NCI-H2171 treated with DMSO at 0.1 percent for 48 hours (cell line): ENCODE measurements at regions not wholly inside any gene's neighbourhood (a gene's known extent, or its start where the extent isn't known, plus 50 kb on each side); places are given as distances from the start of the nearest gene placed in this dataset.

Source experiments
- DNase-seq: peaks from one replicate; lab custom pipeline; 2025; lab: John Stamatoyannopoulos, UW

DNA sequence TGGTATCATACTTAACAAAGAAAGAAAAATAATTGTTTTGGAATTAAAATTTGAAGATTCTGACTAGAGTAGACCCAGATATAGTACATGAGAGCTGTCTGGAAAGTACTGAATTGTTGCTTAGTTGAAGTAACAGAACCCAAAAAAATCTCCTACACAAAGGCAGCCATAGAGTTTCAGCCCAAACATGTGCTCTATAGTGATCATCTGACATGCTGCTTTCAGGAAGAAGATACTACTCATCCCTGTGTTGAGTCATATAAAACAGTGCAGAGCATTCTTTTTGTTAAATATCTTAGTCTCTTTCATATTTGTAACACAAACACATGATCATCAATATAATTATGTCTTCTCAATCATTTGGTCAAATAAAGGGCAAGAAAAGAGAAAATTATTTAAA, 84.8 kb upstream of the PTPRM start:
- DNase-seq: no peak

DNA sequence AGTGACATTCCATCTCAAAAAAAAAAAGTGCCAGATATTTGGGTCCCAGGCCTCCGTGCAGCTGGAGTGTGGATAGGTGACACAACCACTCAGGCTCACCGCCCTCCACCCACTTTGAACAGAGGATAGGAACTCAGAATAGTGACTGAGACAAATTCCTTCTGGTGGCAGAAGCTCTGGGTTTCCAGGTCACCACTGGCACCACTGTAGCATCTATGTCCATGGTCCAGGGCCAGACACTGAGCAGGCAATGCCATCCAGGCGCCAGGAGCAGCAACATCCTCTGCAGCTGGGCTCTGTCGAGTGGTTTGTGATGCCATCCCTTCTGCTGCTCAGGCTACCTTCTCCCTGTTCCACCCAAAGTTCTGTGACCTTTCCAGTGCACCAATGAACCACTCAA, 81.5 kb upstream of the PTPRM start:
- DNase-seq: no peak

DNA sequence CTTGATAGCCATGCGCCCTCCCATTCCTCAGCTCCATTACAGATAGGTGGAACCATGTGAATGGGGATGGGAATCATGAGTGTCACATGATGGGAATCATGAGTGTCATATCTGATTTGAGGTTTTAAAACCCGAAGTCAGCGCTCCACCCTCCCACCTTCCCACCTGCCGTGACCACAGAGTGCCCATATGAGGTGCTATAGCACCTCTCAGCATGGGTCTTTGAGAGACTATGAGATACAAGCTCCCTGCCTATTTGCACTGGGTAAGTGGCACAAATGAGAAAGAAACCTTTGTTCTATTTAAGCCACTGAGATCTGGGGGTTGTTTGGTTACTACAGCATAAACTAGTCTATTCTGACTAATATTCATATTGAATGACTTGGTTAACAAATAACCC, 78.5 kb upstream of the PTPRM start:
- DNase-seq: no peak

DNA sequence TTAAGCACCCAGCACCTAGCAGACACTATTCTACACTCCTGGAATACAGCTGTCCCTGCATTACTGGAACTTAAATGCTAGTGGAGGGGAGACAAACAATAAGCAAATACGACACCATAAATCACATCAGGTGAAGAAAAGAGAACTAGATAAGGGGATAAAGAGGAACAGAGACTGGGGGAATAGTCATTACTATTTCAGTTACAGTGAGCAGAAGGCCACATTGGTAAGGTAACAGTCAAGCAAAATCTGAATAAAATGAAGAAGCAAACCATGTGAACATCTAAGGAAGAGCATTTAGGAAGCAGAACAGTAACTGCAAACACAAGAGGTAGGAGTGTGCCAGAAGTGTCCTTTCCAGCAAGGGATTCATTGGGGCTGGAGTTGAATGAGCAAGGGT, 77.0 kb upstream of the PTPRM start:
- DNase-seq: no peak

DNA sequence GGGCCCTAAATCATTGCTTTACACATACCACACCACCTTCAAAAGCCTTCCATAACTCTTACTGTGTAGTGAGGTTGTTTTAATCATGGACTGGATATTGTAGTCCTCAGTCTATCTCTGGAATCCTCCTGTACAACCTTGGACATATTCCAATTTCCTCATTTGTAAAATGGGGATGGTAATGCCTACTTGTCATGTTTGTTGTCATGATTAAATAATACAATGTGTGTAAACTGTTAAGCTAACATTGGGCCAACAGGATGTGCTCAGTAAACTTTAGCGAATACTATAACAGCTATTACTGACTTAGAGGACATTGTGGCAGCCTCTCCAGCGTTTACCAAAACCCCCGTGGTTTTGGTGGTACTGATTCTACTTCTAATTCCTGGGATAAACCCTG, 74.7 kb upstream of the PTPRM start:
- no peak for DNase-seq

DNA sequence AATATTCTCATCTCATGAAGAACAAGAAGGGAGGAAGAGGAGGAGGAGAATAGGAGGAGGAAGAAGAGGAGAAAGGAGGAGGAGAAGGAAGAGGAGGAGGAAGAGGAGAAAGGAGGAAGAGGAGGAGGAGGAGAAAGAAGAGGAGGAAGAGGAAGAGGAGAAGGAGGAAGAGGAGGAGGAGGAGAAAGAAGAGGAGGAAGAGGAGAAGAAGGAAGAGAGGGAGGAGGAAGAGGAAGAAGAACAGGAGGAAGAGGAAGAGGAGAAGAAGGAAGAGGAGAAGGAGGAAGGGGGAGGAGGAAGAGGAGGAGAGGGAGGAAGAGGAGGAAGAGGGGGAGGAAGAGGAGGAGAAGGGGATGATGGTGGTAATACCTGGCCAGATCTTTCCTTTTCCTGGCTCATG, 70.0 kb upstream of the PTPRM start:
- no peak for DNase-seq

DNA sequence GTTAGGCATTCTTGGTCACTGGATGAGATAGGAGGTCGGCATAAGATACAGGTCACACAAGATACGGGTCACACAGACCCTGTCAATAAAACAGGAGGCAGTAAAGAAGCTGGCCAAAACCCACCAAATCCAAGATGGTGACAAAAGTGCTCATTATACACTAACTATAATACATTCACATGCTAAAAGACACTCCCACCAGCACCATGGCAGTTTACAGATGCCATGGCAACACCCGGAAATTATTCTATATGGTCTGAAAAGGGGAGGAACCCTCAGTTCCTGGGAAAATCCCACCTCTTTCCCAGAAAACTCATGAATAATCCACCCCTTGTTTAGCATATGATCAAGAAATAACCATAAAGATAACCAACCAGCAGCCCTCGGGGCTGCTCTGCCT, 56.0 kb upstream of the PTPRM start:
- no peak for DNase-seq

DNA sequence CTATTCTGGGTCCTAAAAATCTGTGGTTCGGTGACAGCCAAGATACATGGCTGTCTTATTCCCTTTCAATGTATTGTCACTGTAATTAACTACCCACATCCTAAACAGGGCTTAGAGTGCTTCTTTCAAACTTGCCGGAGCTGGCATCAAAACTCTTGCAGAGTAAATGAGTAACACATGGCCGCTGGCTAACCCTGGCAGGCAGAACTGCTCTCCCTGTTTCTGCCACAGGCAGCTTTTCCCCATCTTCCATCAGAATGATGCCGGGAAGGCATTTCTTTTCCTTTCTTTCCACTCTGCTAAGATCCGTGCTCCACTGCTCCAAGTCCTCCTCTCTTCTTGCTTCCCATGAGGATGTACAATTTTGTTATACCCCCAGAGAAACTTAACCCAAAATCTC, 54.8 kb upstream of the PTPRM start:
- DNase-seq: no peak

DNA sequence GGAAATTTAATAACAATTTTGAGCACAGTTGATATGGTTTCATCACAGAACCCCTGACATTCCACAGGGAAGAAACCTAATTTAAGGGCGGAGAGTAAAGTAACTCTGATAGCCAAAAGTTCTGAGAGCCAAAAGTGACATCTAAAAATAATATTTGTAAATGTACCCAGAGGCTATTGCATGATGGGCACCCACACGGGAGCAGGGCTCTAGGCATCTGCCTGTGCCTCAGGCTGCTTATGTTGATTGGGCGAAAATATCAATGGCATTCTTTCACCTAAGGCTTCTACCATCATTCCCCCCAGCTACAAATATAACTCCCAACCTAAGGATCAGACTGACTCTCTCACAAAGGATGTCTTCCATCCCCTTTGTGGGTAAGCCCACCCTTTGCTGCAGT, 54.1 kb upstream of the PTPRM start:
- no peak for DNase-seq

DNA sequence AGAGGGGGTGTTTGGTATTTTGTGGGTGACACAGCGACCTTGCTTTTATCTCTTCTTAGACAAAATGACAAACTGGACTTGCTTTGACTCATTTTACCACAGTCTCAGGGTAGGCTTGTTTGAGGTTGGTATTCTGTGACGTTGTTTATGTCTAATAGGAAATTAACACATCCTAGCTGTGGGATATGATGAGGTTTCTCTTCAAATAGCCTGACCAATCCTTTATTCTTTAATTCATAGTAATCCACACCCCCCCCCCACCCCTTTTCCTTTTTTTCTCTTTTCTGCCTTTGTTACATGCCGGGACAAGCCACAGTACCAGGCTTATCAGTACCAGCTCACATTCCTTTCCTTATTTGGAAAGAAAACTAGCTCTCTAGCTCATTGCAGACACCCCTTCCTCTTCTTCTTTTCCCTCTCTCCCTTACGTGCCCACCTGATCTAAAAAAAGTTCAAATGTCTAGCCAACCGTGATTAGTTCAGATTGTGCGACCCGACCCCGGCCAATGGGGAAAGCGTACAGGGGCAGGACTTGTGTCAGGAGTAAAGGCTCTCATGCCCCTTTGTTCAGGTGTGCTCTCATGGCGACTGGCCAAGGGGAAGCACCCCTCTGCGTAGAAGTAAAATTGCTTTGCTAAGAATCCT, 52.2 kb upstream of the PTPRM start:
- no peak for DNase-seq

DNA sequence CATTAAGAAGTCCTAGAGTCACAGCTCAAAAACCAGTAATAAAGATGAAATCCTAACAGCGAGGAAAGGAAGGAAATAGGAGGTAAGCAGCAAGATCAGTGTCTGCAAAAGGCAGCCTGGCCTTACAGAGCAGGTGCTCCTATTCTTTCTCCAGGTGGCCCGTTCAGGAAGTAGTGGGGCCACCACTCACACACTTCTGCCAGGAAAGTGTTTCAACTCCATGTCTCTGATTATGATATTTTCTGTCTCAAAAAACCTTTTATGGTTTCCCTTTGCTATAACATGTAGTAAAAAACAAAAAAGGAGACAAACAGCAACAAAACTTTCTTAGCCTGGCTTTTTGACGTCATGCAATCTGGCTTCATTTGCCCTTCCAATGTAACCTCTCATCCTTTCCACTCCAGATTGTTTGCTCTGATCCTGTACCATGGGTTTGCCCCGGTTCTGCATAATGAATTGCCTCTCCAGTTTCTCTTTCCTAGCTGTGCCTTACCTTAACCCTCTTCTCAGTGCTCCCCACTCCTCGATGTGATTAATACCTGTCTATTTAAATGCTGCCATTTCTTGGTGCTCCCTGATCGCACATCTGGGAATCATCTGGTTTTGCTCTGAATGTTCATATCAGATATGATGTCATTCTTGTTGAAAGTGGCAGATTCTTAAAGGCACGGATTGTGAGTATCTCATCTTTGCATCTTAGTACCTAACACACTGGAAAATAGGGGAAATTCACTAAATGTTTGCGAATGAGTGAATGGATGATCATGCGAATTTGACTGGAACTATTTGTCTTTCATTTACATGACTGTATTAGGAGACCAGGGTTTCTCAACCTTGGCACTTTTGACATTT, 50.6 kb upstream of the PTPRM start:
- peak; percentile 36 for DNase-seq
